SKM-1 treated with dmso at 0.1 percent for 144 hours (cell line): ENCODE measurements at regions not wholly inside any gene's neighbourhood (a gene's known extent, or its start where the extent isn't known, plus 50 kb on each side); places are given as distances from the start of the nearest gene placed in this dataset.
"Not testable (repeated sequence)": the region's sequence is repeated elsewhere in the genome, so short reads cannot be mapped to it uniquely, and the experiment has no call there.

Experiments
- DNase-seq: peaks from one replicate; lab custom pipeline; 2025; ENCODE audit not compliant: unreplicated experiment; lab: John Stamatoyannopoulos, UW

GRCh38 chr9:86507212-86507630 is 153.0 kb upstream of the TUT7 start:
- no peak for DNase-seq

- DNase-seq: no peak
Observed at GRCh38 chr9:86503942-86504341, 149.7 kb upstream of the TUT7 start.

GRCh38 chr9:86503314-86503713 is 149.1 kb upstream of the TUT7 start:
- DNase-seq: no peak

GRCh38 chr9:86500667-86501435 is 146.6 kb upstream of the TUT7 start:
- peak; percentile 6 for DNase-seq

GRCh38 chr9:86500031-86500430 is 145.8 kb upstream of the TUT7 start:
- no peak for DNase-seq

DNA sequence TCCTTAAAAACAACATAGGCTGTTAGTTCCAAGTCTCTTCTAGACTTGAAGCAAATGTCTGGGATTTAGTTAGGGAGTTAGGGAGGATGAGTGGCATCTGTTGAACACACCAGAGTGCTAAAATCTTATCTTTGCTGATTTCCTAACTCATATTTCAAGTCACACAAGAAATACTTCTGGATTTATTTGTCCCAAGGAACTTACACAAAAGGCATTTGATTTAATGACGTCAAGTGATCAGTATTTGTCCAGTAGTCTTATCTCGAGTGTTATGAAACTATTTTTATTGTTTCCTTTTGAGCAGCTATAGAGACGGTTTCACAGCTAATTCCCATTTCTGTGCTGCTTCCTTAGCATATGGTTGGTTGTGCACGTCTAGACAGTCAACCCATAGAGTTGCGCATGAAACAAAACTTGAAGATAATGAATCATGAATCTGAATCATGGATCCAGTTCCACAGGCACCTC is 140.5 kb upstream of the TUT7 start:
- no peak for DNase-seq

DNA sequence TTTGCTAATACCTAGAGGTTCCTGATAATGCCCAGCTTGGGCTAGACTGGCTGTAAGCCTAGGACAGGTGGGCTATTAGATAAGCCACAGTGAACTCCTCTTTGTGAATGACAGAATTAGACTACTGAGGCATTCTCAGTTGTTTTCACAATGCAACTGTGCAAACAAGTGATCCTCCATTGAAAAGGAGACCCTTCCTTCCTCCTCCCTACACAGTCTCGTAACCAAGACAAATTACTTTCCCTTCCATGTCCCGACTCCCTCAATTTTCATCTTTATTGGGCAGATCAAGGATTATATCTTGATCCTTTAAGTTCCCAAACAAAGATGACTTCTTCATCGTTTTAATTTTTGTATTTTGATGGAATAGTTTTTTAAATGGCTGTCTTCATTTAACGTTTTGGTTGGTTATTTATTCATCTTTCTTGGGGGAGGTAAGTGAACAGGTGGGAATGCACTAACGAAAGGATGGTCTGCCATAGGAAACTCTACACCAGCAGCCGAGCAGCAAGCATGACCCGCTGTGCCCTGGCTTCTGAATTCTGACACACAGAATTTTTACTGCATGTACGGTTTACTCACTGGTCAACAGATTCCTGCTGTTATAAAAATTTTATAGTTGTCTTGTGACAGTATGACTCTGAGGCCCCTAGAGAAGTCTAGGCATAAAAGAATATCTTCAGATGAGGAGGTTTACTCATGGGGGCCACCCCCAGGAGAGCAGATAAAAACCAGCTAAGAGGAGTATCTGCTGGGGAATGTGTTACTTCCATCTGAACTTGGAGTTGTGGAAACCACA is 137.5 kb upstream of the TUT7 start:
- DNase-seq: no peak

DNA sequence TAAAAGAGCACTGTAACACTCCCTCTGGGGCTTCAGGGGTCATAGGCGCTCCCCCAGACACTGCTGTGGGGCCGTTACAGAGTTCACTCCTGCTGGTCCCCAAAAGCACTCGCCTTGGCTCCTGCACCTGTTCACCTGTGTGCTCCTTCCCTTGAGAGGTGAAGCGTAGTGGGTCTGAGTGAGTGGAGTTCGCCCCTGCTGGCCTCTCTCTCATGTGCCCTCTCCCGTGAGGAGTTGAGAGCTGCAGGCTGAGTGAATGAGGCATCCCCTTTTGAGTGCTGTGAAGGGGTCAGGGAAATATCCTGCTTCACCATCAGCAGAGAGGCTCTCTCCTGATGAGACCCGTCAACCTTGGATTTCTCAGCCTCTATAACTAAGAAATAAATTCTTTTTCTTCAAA is 134.6 kb upstream of the TUT7 start:
- DNase-seq: no peak

GRCh38 chr9:86488345-86488744 is 134.1 kb upstream of the TUT7 start:
- DNase-seq: no peak

DNA sequence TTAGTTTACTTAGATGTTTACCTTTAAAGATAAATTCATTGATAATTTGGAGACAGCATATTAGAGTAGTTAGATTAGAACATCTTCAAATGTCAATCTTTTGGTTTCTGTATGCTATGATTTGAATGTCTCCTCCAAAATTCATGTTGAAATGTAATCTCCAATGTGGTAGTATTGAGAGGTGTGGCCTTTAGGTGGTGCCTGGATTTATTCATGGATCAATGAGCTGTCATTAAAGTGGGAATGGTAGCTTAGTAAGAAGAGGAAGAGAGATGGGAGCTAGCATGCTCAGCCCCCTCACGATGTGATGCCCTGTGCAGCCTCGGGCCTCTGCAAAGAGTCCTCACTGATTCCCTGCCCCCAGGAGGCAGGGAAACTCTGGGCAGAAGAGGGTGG is 133.6 kb upstream of the TUT7 start:
- no peak for DNase-seq

DNA sequence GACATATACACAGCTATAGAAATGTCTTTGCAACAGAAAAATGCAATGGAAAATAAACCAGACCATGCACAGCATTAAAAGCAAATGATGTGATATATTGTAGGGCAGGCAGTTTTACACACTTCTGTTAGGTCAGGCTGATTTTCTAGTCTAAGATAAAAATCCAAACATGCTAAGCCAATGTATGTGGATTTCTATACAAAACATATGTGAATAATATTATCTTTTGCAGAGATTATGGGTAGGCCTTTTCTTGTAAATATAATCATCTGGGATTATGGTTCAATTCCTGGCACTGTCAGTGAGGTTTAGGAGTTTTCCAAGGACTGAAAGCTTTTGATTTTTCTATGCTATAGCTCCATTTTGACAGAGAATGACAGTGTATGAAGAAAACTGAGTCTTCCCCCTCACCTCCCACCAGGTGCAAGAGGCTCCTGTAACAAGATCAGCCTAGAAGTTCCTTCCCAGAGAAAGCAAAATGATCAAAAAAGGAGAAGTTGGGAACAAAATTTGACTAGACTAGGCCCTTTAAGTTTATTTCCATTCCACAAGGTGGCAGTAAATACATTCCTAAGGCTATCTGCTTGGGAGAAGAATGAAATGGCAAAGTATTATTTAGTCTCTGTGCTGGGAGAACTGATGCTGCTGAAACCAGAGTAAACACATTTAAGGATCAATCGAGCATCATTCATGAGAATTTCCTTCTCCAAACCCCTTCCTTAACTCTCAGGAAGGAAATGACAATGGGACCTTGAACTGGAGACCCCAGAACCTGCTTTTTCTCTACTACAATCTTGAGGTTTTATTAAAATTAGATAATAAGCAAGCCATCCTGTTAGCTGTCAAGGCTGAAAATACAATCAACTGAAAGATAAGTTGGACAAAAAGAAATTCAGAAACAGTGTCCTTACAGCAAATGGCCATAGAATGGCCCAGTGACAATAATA is 133.0 kb upstream of the TUT7 start:
- DNase-seq: peak; percentile 39

DNA sequence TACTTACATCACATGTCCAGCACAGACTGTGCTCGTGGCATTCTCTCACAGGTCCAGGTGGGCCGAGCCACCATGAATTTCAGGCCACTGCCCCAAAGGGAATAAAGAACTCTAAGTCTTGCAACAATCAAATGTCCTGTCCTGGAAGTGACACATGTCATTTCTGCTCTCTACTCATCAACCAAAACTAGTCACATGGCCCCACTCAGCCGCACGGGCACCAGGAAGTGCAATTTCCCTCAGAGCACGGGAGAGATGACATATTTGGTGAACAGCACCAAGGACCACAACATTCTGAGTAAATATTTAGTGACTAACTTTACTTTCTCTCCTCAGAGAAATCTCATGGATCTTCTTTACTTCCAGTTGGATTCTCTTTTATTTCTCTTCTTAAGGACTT is 131.1 kb upstream of the TUT7 start:
- DNase-seq: no peak

GRCh38 chr9:86483496-86483895 is 129.3 kb upstream of the TUT7 start:
- no peak for DNase-seq

GRCh38 chr9:86481466-86481865 is 127.3 kb upstream of the TUT7 start:
- no peak for DNase-seq

- not testable (repeated sequence) for DNase-seq
Observed at GRCh38 chr9:86475255-86475654, 121.0 kb upstream of the TUT7 start.

DNA sequence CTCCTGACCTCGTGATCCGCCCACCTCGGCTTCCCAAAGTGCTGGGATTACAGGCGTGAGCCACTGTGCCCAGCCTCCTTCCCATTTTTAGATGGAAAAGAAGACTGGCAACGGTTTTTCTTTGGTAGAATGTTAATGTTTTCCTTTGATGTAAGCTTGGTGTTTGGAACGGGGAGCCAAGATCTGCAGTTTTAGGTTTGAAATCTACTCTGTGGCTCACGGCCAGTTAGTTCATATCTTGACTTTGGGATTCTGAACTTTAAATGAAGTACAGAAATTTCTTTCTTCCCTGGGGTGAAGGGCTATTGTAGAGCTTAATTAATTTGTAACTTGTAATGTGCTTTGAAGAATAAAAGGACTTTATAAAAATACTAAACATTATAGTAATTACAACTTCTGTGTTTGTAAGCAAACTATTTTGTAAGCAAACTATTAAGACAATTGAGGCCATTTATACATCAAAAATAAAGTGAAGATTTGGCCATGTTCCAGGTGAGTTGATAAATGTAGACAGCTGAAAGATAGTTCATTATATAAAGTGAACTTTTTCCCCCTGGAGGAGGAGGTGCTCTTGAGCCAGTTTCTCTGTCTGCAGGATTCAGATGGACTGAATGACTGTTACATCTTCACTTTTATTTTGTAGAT is 117.1 kb upstream of the TUT7 start:
- DNase-seq: no peak

- no peak for DNase-seq
Observed at GRCh38 chr9:86470326-86470725, 116.1 kb upstream of the TUT7 start.

- DNase-seq: no peak
Observed at GRCh38 chr9:86469476-86470250, 115.5 kb upstream of the TUT7 start.

DNA sequence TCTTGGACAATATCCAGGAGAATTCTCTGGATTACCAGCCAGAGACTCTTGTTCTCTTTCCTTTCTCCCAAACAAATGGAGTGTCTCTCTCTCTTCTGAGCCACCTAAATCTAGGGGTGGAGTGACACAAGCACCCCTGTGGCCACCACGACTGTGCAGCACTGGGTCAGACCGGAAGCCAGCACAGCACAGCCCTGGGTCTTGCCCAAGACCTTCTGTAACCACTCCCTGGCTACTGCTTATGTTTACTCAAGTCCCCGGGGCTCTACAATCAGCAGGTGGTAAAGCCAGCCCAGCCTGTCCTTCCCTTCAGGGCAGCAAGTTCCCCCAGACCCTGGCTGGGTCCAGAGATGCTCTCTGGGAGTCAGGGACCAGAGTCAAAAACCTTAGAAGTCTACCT is 110.0 kb upstream of the TUT7 start:
- DNase-seq: peak; percentile 15
